ENCODE measurements at regions not wholly inside any gene's neighbourhood (a gene's known extent, or its start where the extent isn't known, plus 50 kb on each side); places are given as distances from the start of the nearest gene placed in this dataset.
A peak's percentile ranks its signal among the peaks of the same experiment; 100 is the strongest.

- Mint-ChIP-seq H3K36me3 (no peaks in the 10 kb centered on the region), H3K4me3 (no peak overlapping the region), H3K4me1 (peaks cover 10% of the 10 kb centered on the region), H3K27me3 (ENCODE audit: low read depth) (no peaks in the 10 kb centered on the region), H3K27ac (no peak overlapping the region), H3K9me3 (no peaks in the 10 kb centered on the region)
- ATAC-seq = no peak
- CTCF ChIA-PET = no interaction called here
- POLR2A ChIA-PET = no interaction called here
- DNase-seq (ENCODE audit: low spot score) = no peak
- no peak for TF ChIP-seq ZNF532 (CRISPR knock-in tag; IDR thresholded peaks at IDR 0.05; ENCODE audit: borderline replicate concordance)
- TF ChIP-seq SOX15 (CRISPR knock-in tag; IDR thresholded peaks at IDR 0.05) = no peak
- TF ChIP-seq ZNF396 (CRISPR knock-in tag; IDR thresholded peaks at IDR 0.05; ENCODE audit: borderline replicate concordance) = no peak
- TF ChIP-seq PREB (CRISPR knock-in tag; IDR thresholded peaks at IDR 0.05; ENCODE audit: borderline replicate concordance) = no peak
- TF ChIP-seq E2F4 (CRISPR knock-in tag; IDR thresholded peaks at IDR 0.05; ENCODE audit: borderline replicate concordance, low read depth) = no peak
- no peak for TF ChIP-seq CDX4 (CRISPR knock-in tag; IDR thresholded peaks at IDR 0.05; ENCODE audit: borderline replicate concordance)
- no peak for TF ChIP-seq TEAD4 (CRISPR knock-in tag; IDR thresholded peaks at IDR 0.05)
- TF ChIP-seq MLX (CRISPR knock-in tag; IDR thresholded peaks at IDR 0.05) = no peak
- no peak for TF ChIP-seq ESRRA (CRISPR knock-in tag; IDR thresholded peaks at IDR 0.05; ENCODE audit: borderline replicate concordance)
- TF ChIP-seq CREB1 (CRISPR knock-in tag; IDR thresholded peaks at IDR 0.05) = no peak
- no peak for TF ChIP-seq FOXJ3 (CRISPR knock-in tag; IDR thresholded peaks at IDR 0.05; ENCODE audit: borderline replicate concordance)
These were observed 356.0 kb downstream of the ADAM29 start for GRCh38 chr4:175273995-175274753.

- ATAC-seq (peak; percentile 88), DNase-seq (ENCODE audit: low spot score) (peak; percentile 33)
- Mint-ChIP-seq H3K27ac (peak overlapping the region; percentile 86; the same call in 1 of the 2 replicates), H3K9me3 (no peaks in the 10 kb centered on the region), H3K4me3 (no peak overlapping the region), H3K27me3 (ENCODE audit: low read depth) (no peaks in the 10 kb centered on the region), H3K4me1 (peaks cover 10% of the 10 kb centered on the region), H3K36me3 (no peaks in the 10 kb centered on the region)
- TF ChIP-seq USF1 (CRISPR knock-in tag; IDR thresholded peaks at IDR 0.05) (peak; percentile 79), USF2 (CRISPR knock-in tag; IDR thresholded peaks at IDR 0.05) (peak; percentile 82), NFE2L1 (CRISPR knock-in tag; IDR thresholded peaks at IDR 0.05) (no peak)
- ChIA-PET CTCF (no interaction called here), POLR2A (no interaction called here)
These were observed 359.7 kb downstream of the ADAM29 start for GRCh38 chr4:175277816-175278215.

Measured in WTC11 (cell line).